ENCODE measurements at regions not wholly inside any gene's neighbourhood (a gene's known extent, or its start where the extent isn't known, plus 50 kb on each side); places are given as distances from the start of the nearest gene placed in this dataset.
A peak's percentile ranks its signal among the peaks of the same experiment; 100 is the strongest.

- DNase-seq (ENCODE audit: low spot score) = no peak
- TF ChIP-seq CTCF (IDR thresholded peaks at IDR 0.05; ENCODE audit: extremely low read depth, insufficient read depth, missing control alignments) = no peak
- in situ Hi-C loops (cut with MboI; ENCODE audit: low pct_unique_long_range_greater_than_20kb, low sequenced_read_pairs, unreplicated experiment) = no loop called here
These were observed 151.9 kb upstream of the RPS6KA3 start for GRCh38 chrX:20418379-20419150.

- DNase-seq (ENCODE audit: low spot score) = no peak
- in situ Hi-C loops (cut with MboI; ENCODE audit: low pct_unique_long_range_greater_than_20kb, low sequenced_read_pairs, unreplicated experiment) = no loop called here
- no peak for TF ChIP-seq CTCF (IDR thresholded peaks at IDR 0.05; ENCODE audit: extremely low read depth, insufficient read depth, missing control alignments)
These were observed 148.2 kb upstream of the RPS6KA3 start for GRCh38 chrX:20414762-20415445.

GRCh38 chrX:20414066-20414465 lies 147.4 kb upstream of the RPS6KA3 start:
- no peak for TF ChIP-seq CTCF (IDR thresholded peaks at IDR 0.05; ENCODE audit: extremely low read depth, insufficient read depth, missing control alignments)
- in situ Hi-C loops (cut with MboI; ENCODE audit: low pct_unique_long_range_greater_than_20kb, low sequenced_read_pairs, unreplicated experiment) = no loop called here
- no peak for DNase-seq (ENCODE audit: low spot score)

GRCh38 chrX:20412871-20413486 lies 146.3 kb upstream of the RPS6KA3 start:
- peak; percentile 16 for DNase-seq (ENCODE audit: low spot score)
- no peak for TF ChIP-seq CTCF (IDR thresholded peaks at IDR 0.05; ENCODE audit: extremely low read depth, insufficient read depth, missing control alignments)
- in situ Hi-C loops (cut with MboI; ENCODE audit: low pct_unique_long_range_greater_than_20kb, low sequenced_read_pairs, unreplicated experiment) = no loop called here

GRCh38 chrX:20410540-20410939 lies 143.8 kb upstream of the RPS6KA3 start:
- no peak for DNase-seq (ENCODE audit: low spot score)
- no peak for TF ChIP-seq CTCF (IDR thresholded peaks at IDR 0.05; ENCODE audit: extremely low read depth, insufficient read depth, missing control alignments)
- in situ Hi-C loops (cut with MboI; ENCODE audit: low pct_unique_long_range_greater_than_20kb, low sequenced_read_pairs, unreplicated experiment) = no loop called here

- TF ChIP-seq CTCF (IDR thresholded peaks at IDR 0.05; ENCODE audit: extremely low read depth, insufficient read depth, missing control alignments) = no peak
- no peak for DNase-seq (ENCODE audit: low spot score)
- in situ Hi-C loops (cut with MboI; ENCODE audit: low pct_unique_long_range_greater_than_20kb, low sequenced_read_pairs, unreplicated experiment) = no loop called here
These were observed 143.3 kb upstream of the RPS6KA3 start for GRCh38 chrX:20409991-20410390.
